Endometrial microvascular endothelial cells (primary cell): ENCODE measurements at regions not wholly inside any gene's neighbourhood (a gene's known extent, or its start where the extent isn't known, plus 50 kb on each side); places are given as distances from the start of the nearest gene placed in this dataset.

Experiments
- in situ Hi-C: cut with HindIII; loops from 2 replicates; pipeline ENCODE4 v1.10.0; 2017; ENCODE audit warnings: low sequenced_read_pairs, low pct_unique_long_range_greater_than_20kb; ENCODE audit errors: inconsistent ontology term

DNA sequence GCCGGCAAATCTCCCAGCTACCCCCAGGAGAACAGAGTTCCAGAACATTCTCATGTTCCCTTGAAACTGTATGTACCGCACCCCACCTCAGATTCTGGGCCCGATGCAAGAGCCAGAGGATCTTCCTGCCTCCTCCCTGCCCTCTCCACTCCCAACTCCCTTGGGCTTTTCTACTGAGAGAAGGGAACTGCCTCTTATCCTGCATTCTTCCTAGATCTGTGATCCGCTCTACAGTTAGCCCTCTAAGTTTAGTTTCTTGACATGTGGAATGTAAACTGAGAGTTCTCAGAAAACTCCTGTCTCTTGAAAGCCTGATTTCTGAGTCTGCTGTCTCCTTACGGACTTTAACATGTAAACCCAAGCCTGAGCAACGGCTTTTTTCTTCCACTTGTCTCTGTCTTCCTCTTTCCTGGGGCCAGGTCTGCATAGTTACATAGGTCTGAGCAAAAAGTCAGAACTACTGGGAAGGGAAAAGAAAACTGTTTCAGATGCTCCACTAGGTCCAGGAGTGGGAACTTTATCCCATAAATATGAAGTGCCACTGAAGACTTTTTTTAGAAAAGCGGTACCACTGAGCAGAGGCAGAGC is 86.5 kb upstream of the TNFAIP3 start:
- in situ Hi-C loops = no loop called here

DNA sequence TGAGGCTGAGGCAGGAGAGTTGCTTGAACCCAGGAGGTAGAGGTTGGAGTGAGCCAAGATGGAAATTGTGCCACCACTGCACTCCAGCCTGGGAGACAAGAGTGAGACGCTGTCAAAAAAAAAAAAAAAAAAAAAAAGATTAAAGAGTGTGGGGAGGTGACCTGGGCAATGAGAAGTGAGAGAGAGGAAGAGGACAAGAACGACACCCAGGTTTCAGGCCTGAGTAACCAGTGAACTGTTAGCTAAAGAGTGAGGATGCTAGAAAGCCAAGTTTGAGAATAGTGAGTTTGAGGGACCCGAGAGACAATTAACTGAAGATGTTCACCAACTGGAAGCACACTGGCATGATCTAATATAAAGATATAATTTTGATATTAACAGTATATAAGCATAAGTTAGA is 85.4 kb upstream of the TNFAIP3 start:
- in situ Hi-C loops = no loop called here

DNA sequence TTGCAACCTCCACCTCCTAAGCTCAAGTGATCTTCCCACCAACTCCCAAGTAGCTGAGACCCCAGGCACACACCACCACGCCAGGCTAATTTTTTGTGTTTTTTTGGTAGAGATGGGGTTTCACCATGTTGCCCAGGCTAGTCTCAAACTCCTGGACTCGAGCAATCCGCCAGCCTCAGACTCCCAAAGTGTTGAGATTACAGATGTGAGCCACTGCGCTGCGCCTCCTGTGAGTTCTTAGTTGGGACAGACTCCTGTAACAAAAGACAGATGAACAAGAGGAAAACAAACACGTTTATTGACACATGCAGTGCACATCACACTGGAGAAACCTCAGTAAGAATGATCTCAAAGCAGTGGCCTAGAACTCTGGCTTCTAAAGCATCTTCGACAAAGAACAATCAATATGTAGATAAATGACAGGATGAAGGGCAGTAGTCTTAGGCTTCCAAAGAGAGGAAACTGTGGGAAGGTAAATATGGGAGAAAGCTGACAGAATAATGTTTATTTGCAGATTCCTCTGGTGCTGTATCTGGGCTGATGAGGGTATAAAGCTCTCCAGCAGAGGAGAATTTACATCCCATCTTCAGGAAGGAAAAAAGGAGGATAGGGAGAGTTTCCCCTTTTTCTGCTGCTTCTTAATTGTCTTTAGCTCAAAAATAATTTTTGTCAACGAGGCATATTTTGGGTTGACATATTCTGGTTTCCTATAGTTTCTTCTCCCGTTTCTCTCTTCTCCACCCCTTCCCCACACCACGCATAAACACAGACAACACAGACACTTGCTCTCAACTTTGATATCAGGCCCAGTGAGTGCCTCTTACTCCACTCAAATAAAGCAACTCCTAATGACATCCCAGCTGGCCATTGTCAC is 84.7 kb upstream of the TNFAIP3 start:
- in situ Hi-C loops = no loop called here

DNA sequence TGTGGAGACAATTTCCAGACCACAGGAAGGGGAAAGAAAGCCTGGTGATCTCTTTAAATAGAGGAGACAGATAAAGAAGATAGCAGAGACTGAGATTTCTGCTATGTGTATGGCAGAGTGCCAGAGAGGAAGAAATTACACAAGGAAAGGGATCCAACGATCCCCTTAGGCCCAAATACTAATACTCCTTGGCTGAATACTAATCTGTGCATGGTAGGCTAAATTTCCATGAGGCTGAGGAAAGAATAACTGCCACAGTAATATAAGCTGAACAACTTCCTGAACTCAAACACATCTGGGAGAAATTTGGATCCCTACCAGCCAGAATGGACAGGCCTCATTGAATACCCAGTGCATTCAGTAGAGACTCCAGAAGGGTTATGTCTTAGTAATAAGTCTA is 83.3 kb upstream of the TNFAIP3 start:
- in situ Hi-C loops = no loop called here

DNA sequence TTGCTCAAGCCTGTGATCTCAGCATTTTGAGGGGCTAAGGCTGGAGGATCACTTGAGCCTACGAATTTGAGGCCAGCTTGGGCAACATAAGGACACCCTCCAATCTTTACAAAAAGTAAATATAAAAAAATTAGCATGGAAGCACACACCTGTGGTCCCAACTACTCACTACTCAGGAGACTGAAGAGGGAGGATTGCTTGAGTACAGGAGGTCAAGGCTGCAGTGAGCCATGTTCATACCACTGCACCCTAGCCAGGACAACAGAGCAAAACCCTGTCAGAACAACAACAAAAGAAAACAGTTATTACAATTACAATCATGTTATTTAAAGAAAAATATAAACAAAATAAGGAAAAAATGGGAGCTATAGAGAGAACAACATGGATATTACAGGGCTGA is 82.5 kb upstream of the TNFAIP3 start:
- in situ Hi-C loops = no loop called here

DNA sequence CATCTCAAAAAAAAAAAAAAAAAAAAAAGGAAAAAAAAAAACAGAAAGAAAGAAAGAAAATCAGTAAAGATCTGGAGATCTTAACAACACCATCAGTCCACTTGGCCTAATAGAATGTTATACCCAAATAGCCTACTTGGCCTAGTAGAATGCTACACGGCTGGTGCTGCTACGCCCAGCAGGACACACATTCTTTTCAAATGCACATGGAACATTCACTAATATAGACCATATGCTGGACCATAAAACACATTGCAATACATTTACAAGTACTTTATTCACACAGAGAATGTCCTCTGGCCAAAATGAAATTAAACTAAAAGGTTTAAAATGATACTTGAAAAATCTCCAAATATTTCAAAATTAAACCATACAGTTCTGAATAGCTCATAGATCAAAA is 80.0 kb upstream of the TNFAIP3 start:
- in situ Hi-C loops = no loop called here

DNA sequence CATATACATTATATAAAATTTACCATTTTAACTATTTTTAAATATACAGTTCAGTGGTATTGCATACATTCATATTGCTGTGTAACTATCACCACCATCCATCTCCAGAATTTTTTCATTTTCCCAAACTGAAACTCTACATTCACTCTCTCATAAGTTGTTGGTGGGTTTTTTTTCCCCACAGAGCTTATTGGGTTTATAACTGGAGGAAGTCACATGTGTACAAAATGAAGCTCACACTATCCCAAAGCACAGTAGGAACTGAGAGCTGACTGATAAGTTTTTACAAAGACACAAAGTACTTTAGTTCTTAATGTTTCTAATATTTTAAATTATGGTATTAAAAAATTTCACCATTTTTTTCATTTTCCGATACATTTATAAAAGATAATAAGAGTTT is 78.8 kb upstream of the TNFAIP3 start:
- in situ Hi-C loops = no loop called here

DNA sequence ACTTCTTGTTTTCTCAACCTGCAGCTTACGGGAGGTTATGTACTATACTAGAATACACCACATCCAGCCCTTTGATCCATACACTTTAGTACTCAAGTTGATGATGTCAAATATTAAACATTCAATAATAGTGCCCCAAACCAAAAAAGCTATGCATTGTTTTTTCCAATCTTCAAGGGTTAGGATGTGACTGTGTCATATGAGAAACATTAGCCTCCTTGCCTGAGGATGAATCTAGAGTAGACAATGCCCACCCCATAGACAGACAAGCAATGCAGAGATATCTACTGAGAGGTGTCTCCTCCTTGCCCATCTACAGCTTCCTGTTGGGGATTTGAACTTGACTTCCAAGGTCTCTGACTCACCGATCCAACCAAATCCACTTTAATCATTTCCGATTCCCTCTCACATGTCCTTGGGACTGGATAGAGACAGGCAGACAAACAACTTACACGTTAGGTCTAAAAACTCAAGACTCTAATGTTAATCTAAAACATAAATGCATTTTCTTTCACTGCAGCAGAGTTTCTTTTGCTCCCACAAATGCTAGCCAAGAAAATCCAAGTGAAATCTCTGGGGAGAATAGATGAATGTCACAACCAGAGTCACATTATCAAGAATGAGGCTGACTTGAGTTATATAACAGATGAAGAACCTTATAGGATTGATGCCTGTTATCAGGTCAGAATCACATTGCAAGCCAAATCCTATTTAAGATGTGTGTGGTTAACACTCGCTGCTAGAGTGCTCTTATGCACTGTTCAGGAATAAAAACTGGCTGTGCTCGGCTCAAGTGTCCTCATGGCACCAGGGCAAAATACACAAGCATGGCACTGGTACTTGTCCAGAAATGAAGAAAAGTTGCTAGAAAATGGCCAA is 75.5 kb upstream of the TNFAIP3 start:
- in situ Hi-C loops = no loop called here

DNA sequence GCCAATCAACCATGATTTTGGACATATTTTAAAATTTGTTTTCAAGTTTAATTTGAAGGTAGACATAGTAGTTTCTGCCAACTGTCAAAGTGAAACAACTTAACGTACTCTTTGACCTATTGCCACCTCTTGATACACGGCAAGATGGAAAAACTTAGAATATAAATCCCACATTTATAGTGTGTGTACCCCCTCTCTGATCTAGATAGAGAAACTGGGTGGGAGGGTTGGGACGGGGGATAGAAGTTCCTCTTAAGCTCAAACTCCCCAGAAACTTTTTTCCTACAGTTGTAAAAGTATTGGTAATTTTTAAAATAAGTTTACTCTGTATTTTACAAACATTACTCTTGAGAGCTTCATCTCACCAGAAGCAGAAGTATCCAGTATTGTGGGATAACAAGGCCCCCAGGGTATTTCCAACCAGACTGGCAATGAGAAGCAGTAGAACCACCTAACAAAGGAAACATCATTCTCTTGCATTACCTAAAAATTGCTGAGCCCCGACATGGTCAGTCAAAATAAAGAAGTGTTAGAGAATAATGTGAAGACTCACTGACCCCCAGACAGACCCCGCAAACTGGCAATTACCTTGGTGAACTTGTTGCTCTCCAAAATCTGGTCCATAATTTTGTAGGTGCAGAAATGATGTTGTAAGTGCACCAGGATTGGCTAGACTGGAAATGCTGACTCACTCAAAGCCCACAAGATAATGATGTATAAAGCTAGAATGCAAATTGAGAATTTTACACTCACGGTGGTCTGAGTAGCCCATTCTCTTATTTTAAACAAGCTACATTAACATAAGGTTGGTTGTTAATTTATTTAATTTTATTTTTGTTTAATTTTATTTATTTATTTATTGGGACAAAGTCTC is 74.7 kb upstream of the TNFAIP3 start:
- in situ Hi-C loops = no loop called here

DNA sequence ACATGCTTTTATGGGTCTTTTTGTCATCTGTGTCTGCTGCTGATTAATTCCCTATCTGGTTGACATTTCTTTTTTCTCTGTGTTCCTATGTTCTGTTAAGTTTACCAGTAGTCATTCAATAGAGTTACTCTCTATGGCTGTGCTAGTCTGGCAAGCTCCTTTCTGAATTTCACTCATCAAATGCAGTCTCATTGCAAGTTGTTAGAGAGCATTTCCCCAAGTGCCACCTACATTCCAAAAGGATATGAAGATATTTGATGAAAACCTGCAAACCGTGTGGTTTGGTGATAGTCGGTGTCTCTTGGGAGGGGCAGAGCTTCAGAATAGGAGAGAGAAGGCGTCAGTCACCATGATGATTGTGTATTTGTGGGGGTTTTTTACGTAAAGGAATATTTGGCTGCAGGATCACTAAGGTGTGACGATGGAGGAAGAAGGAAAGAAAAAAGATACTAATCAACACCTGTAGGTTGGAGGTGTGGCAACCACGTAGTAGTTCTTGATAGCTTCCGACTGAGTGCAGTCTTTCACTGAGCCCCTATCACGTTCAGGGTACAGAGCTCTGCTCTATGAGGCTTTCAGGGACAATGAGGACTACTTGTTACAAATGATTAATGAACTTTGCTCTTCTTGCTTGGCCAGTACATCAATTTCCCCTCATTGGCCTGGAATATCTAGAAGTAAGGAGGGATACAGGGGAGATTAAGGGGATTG is 73.1 kb upstream of the TNFAIP3 start:
- in situ Hi-C loops = no loop called here

DNA sequence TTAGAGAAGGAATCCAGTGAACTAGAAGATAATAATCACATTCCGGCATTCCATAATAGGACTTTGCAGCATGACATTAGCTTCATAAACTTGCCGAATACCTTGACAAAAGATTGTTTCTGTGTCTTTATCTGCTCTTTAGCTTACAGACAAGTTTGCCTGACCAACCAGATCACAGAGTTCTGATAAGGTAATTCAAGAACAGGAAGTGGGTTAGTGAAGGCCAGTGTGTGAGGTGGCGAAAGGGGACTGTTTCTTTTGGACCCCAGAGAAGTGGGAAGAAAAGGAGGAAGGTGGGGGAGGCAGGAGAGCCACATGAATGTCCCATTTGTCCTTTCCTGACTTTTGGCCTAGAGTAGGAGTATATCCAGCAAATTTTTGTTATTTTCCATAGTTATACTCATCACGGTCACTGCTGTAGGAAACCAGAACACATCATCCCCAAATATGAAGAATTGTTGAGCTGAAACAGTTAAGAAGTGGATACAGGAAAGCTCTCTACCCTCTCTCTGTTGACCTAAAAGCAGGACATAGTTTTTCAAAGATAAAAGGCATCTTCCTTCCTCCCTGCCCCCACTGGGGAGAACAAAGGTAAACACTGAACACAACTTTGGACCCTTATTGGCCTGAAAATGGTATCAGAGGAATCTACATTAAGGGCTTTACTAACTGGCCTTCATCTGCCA is 72.4 kb upstream of the TNFAIP3 start:
- in situ Hi-C loops = no loop called here

DNA sequence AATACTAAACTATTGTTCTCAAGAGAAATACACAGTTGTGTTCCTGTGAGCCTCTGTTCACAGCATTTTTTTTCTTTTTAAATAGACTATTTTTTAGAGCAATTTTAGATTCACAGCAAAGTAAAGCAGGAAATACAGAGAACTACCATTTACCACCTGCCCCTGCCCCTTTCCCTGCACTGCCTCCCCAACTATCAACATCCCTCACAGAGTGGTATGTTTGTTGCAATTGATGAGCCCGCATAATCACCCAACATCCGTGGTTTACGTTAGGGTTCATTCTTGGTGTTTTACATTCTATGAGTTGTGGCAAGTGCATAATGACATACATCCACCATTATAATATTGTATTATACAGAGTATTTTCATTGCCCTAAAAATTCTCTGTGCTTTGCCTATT is 71.6 kb upstream of the TNFAIP3 start:
- in situ Hi-C loops = no loop called here

DNA sequence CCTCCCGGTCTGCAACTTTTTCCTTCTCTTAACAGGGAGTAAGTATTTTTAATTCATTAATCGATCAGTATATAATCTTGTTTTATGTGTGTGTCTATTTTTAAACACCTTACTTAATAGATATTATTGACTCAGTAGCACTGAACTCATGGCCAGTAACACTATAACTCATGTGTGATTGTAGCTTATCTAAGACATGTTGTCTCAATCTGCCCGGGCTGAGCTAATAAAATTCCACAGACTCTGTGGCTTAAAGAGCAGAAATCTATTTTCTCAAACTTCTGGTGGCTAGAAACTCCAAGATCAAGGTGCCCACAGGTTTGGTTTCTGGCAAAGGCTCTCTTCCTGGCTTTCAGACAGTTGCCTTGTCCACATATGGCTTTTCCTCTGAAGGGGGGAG is 68.8 kb upstream of the TNFAIP3 start:
- in situ Hi-C loops = no loop called here

DNA sequence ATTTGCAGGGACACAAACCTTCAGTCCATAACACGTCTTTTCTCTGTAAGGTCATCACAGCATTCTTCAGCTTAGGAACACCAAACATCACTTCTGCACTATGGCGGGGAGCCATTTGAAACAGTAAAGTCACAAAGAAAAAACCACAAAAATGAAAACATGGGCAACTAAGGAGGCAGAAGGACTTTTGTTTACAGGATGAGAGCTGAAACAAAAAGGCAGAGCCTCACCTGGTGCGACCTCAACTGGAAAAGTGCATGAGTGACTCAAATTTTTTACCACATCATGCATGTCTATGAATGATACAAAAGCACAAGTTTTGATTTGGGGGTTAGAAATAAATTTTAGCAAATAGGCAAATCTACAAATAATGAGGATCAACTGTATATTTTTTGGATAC is 68.2 kb upstream of the TNFAIP3 start:
- in situ Hi-C loops = no loop called here

DNA sequence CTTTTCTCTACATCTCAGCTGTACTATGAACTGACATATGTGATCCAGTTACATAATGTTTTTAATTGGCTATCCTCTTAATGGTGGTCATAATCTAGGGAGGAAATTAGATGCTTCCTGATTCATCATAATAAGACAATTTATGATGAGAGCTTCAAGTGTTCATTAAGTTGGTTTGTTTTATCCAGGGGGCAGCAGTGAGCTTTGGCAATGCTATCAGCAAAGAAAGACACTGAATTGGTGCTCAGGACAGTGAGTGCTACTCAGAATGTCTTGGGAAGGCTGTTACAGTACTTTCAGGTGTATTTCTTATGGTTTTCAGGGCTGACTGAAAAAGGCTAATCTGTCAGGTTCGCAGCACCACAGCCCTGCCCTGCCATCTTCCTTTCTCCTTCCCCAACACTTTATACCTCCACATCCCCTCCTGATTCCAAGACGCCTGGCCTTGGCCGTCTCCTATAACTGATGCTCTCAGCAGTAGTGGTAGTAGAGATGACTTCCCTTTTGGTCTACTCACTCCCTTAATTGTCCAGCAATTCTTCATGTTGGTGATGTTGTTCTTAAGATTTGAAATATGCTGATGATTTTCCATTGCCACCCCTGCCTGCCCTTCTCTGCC is 67.0 kb upstream of the TNFAIP3 start:
- in situ Hi-C loops = no loop called here

DNA sequence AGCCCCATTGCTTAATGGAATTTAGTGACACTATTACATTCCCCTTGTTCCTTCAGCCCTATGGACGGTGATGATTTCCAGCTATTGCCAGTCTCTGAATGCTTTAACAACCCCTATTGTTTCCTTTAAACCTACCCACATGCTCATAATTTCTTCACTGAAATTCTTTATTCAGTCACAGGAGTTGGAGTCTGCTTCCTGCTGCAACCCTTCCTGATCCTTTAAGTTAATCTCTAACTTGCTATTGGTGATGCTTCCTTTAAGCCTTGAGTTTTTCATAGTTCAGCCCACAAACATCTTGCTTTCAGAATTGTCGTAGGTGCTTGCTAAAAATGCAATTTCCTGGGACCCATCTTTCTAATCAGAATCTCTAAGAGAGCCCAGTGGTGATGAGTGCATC is 66.3 kb upstream of the TNFAIP3 start:
- in situ Hi-C loops = no loop called here

DNA sequence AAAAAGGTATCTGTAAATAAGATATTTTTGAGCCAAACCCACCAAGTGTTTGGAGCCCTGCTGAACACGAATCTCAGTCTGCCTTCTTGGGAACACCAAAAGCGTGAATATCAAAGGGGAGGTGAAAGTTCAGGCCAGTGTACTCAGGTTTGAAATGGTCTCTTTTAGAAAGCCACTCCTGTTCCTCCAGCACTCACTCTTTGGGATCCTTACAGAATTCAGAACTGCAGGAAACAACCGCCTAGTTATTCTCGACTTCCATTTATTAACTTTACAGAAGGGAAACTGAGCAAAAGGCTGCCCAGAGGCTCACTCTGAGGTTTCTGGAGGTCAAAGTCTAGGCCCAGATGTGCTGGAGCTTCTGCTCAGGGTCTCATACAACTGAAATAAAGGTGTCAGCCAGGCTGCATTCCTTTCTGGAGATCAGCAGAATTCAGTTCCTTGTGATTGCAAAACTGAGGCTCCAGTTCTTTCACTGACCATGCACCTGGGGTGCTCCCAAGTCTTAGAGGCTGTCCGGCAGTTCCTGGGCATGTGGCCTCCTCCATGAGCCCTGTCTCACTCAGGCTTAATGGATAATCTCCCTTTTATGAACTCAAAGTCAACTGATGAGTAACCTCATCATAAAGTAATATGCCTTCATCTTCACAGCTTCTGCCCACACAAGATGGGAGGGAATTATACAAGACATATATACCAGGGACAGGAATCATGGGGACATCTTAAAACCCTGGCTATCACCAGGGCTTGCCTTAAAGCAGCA is 65.5 kb upstream of the TNFAIP3 start:
- in situ Hi-C loops = no loop called here
